Esophagus muscularis mucosa (tissue), 4 donors: ENCODE measurements at regions not wholly inside any gene's neighbourhood (a gene's known extent, or its start where the extent isn't known, plus 50 kb on each side); places are given as distances from the start of the nearest gene placed in this dataset.
"Not testable (repeated sequence)": the region's sequence is repeated elsewhere in the genome, so short reads cannot be mapped to it uniquely, and the experiment has no call there.

Source experiments
- CTCF ChIP-seq, 3 experiments: fragments of 200-600 bp in 2 of 3; fragments of 450-650 bp in 1 of 3; sonication (generic) in 2 of 3; IDR thresholded peaks; one replicate each; pipeline ENCODE4 v1.5.1; 2017 to 2019; ENCODE audit warnings: antibody characterized with exemption in 3 of 3, mild to moderate bottlenecking in 2 of 3, moderate library complexity in 1 of 3
- EP300 ChIP-seq: sonication (generic); formaldehyde crosslinking; IDR thresholded peaks from one replicate; pipeline ENCODE4 v1.6.1; 2017; ENCODE audit warnings: antibody characterized with exemption
- POLR2A ChIP-seq: fragments of 450-650 bp; IDR thresholded peaks from one replicate; pipeline ENCODE4 v1.6.1; 2017; ENCODE audit warnings: antibody characterized with exemption, moderate library complexity, mild to moderate bottlenecking, low read depth

DNA sequence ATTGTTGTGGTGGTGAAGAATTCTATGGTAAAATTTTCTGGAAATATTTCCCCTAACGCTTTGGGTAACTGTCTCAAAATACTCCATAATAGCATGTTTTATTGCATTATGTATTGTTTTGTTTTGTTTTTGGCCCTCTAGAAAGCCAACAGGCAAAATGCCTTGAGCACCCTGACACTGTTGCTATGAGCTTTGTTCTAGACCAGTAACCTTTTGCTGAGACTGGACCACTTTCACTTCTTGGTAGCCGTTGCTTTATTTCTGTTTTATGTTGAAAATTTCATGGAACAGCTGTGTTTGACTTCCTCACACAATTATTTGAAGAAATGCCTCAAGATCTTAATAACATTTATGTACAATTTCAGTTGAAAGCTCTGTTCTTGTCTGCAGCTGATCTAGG, 374.2 kb downstream of the CDY2B start:
- not testable (repeated sequence) for TF ChIP-seq CTCF (IDR thresholded peaks at IDR 0.05); EP300; POLR2A
